ENCODE measurements at regions not wholly inside any gene's neighbourhood (a gene's known extent, or its start where the extent isn't known, plus 50 kb on each side); places are given as distances from the start of the nearest gene placed in this dataset.

- no peak for TF ChIP-seq CTCF (IDR thresholded peaks at IDR 0.05)
- TF ChIP-seq POLR2A (IDR thresholded peaks at IDR 0.05): no peak
These were observed 930.2 kb upstream of the ALCAM start for GRCh38 chr3:104436506-104436905.
